ENCODE measurements at regions not wholly inside any gene's neighbourhood (a gene's known extent, or its start where the extent isn't known, plus 50 kb on each side); places are given as distances from the start of the nearest gene placed in this dataset.

- 22% methylated on average over 4 of the region's 4 CpGs for WGBS (ENCODE audit: insufficient coverage, low coverage, missing lambda C conversion rate)
- H3K27ac ChIP-seq (ENCODE audit: extremely low read depth, low read depth, low read length): no peak overlapping the region
- no peaks in the 10 kb centered on the region for H3K36me3 ChIP-seq (ENCODE audit: control insufficient read depth, insufficient read depth, low read length)
- H4K20me1 ChIP-seq (replicated peaks; ENCODE audit: control insufficient read depth, insufficient read depth, low read length): no peaks in the 10 kb centered on the region
- H3K4me3 ChIP-seq: no peak overlapping the region
- H3K4me1 ChIP-seq (replicated peaks in 1 of 2; ENCODE audit: control insufficient read depth in 2 of 2, insufficient read depth in 2 of 2, low read length in 2 of 2): peaks cover 3 to 6% of the 10 kb centered on the region in 2 experiments; a peak in 3 of 5 replicates
- no peak for FAIRE-seq
- BruUV-seq (replicated peaks): no TSS peak
- TF ChIP-seq SMAD1 (IDR thresholded peaks at IDR 0.05; ENCODE audit: low read depth, low read length, partially characterized antibody): no peak
- no peak for TF ChIP-seq PHF8 (IDR thresholded peaks at IDR 0.05; ENCODE audit: borderline replicate concordance, low read length)
- TF ChIP-seq ELF4 (CRISPR knock-in tag; IDR thresholded peaks at IDR 0.05): no peak
- TF ChIP-seq POLR3A (IDR thresholded peaks at IDR 0.05; ENCODE audit: borderline replicate concordance, extremely low read depth, insufficient read depth, insufficient read length): no peak
- TF ChIP-seq YY1 (IDR thresholded peaks at IDR 0.05; ENCODE audit: borderline replicate concordance in 1 of 3, control insufficient read depth in 1 of 3, extremely low read depth in 1 of 3, insufficient read depth in 3 of 3, insufficient read length in 1 of 3, insufficient replicate concordance in 2 of 3, low read depth in 1 of 3, low read length in 2 of 3): no peak
- TF ChIP-seq GABPA (tag; conservative IDR thresholded peaks at IDR 0.05; ENCODE audit: low read depth): no peak
- no peak for TF ChIP-seq ARID1B (IDR thresholded peaks at IDR 0.05)
- no peak for TF ChIP-seq CCNT2 (IDR thresholded peaks at IDR 0.05; ENCODE audit: borderline replicate concordance, extremely low read depth, insufficient read length, low read depth, low read length)
- no peak for DNase-seq (ENCODE audit: extremely low read depth in 1 of 4, low spot score in 3 of 4)
- H3K79me2 ChIP-seq (ENCODE audit: control insufficient read depth, insufficient read depth, low read length): no peaks in the 10 kb centered on the region
- CTCF ChIA-PET (ENCODE audit: low intra/inter-chr PET ratio): interaction anchor here (0.7 kb wide), 1 partner anchor 35 kb away, joined by 3 read pairs; no protein-coding TSS in a partner anchor
- ATAC-seq: no peak
- no peaks in the 10 kb centered on the region for H3K27me3 ChIP-seq (ENCODE audit: control insufficient read depth in 2 of 2, insufficient read depth in 2 of 2, low read length in 2 of 2)
- H2AFZ ChIP-seq (ENCODE audit: low read depth, low read length): no peak overlapping the region
- no peak overlapping the region for H3K9ac ChIP-seq (ENCODE audit: insufficient read depth in 1 of 2, low read depth in 2 of 2, low read length in 2 of 2)
- in situ Hi-C loops (cut with MboI): no loop called here
- H3K4me2 ChIP-seq (ENCODE audit: insufficient read depth, low read length): no peak overlapping the region
- POLR2A ChIA-PET: interaction anchor here (0.9 to 1.4 kb wide), 3 partner anchors 8 to 24 kb away, joined by 3 to 4 read pairs (median 4); no protein-coding TSS in a partner anchor
- H3K9me3 ChIP-seq (replicated peaks; ENCODE audit: control insufficient read depth, insufficient read depth, low read depth, low read length): no peaks in the 10 kb centered on the region
- intact Hi-C loops (cut with micrococcal nuclease): no loop called here
- no peaks in the 10 kb centered on the region for H3K9me1 ChIP-seq (ENCODE audit: control insufficient read depth, insufficient read depth, low read length)
These were observed 240.4 kb upstream of the PGRMC2 start for GRCh38 chr4:128527946-128528576.
